ENCODE measurements at regions not wholly inside any gene's neighbourhood (a gene's known extent, or its start where the extent isn't known, plus 50 kb on each side); places are given as distances from the start of the nearest gene placed in this dataset.

- TF ChIP-seq CTCF (IDR thresholded peaks at IDR 0.05) (no peak), POLR2A (IDR thresholded peaks at IDR 0.05; ENCODE audit: low read depth) (no peak)
These were observed 176.4 kb upstream of the MYT1L start for GRCh38 chr2:2507417-2507997.
